K562 (cell line): ENCODE measurements at regions not wholly inside any gene's neighbourhood (a gene's known extent, or its start where the extent isn't known, plus 50 kb on each side); places are given as distances from the start of the nearest gene placed in this dataset.

Experiments
- ATAC-seq: fragments of 200-7000 bp; cut with Tn5 transposase; 3 replicates; pipeline ENCODE4 v1.9.1; 2020; ENCODE audit warnings: moderate library complexity
- BruUV-seq: library from RNA; stranded (reverse); fragments of 400-500 nt; replicated peaks from 2 replicates; lab custom pipeline; 2021; lab: Mats Ljungman, UMichigan
- CTCF ChIA-PET: fragments of 300-600 bp; formaldehyde crosslinking; extraction: SDS; loops from one replicate; lab custom pipeline; 2021; ENCODE audit warnings: low intra/inter-chr PET ratio; lab: Yijun Ruan, JAX
- POLR2A ChIA-PET: fragments of 300-600, 350-650 bp; sonication (Branson Sonifier 250); formaldehyde crosslinking; extraction: SDS; loops from one replicate; lab custom pipeline; 2021; ENCODE audit warnings: antibody characterized with exemption, inconsistent platforms; lab: Yijun Ruan, JAX
- DNase-seq, 4 experiments: peaks; one replicate each; pipeline versions ENCODE4 v3.0.0 to v3.0.0-alpha.2; 2011 to 2018; ENCODE audit warnings: low spot score in 3 of 4, mixed read lengths in 3 of 4; ENCODE audit errors: extremely low read depth in 1 of 4
- FAIRE-seq: peaks from 2 replicates; lab custom pipeline; 2011; peaks lifted over from hg19 to GRCh38; lab: Jason Lieb, UNC
- H2AFZ ChIP-seq: 2 replicates; pipeline ENCODE4 v1.6.0; 2011; ENCODE audit warnings: low read depth, low read length, control low read depth, inconsistent platforms
- H3K27ac ChIP-seq: fragments of 200-600 bp; 3 replicates; pipeline ENCODE4 v1.8.0; 2011; ENCODE audit warnings: low read depth, mild to moderate bottlenecking, control low read depth, inconsistent platforms, low read length, moderate library complexity, mixed read lengths; ENCODE audit errors: extremely low read depth
- H3K27me3 ChIP-seq, 2 experiments: fragments of 300-600 bp in 1 of 2; 2 replicates in 1 of 2; 3 replicates in 1 of 2; pipeline versions ENCODE4 v1.6.0 to v1.8.0; 2011; ENCODE audit warnings: inconsistent platforms in 2 of 2, low read length in 2 of 2, mild to moderate bottlenecking in 1 of 2, mixed read lengths in 1 of 2, moderate library complexity in 1 of 2; ENCODE audit not compliant: control insufficient read depth in 2 of 2, insufficient read depth in 2 of 2
- H3K36me3 ChIP-seq: fragments of 300-600 bp; 3 replicates; pipeline ENCODE4 v1.8.0; 2011; ENCODE audit warnings: mild to moderate bottlenecking, low read length, inconsistent platforms; ENCODE audit not compliant: control insufficient read depth, insufficient read depth
- H3K4me1 ChIP-seq, 2 experiments: fragments of 200-600 bp in 1 of 2; replicated peaks in 1 of 2; 2 replicates in 1 of 2; 3 replicates in 1 of 2; pipeline versions ENCODE4 v1.5.1 to v1.8.0; 2011; ENCODE audit warnings: inconsistent platforms in 2 of 2, low read length in 2 of 2, mild to moderate bottlenecking in 1 of 2, mixed read lengths in 1 of 2, moderate library complexity in 1 of 2; ENCODE audit not compliant: control insufficient read depth in 2 of 2, insufficient read depth in 2 of 2
- H3K4me2 ChIP-seq: 2 replicates; pipeline ENCODE4 v1.6.1; 2011; ENCODE audit warnings: low read length, control low read depth, inconsistent platforms, mixed read lengths; ENCODE audit not compliant: insufficient read depth
- H3K4me3 ChIP-seq: fragments of 200-600 bp; sonication (generic), shearing (Covaris generic); 2 replicates; pipeline ENCODE4 v1.5.1; 2016; ENCODE audit warnings: control low read depth, inconsistent platforms
- H3K79me2 ChIP-seq: fragments of 200-600 bp; 3 replicates; pipeline ENCODE4 v1.8.0; 2011; ENCODE audit warnings: low read length, inconsistent platforms; ENCODE audit not compliant: control insufficient read depth, insufficient read depth
- H3K9ac ChIP-seq, 2 experiments: 2 replicates each; pipeline versions ENCODE4 v1.6.0 to v1.6.1; 2011; ENCODE audit warnings: low read depth in 2 of 2, low read length in 2 of 2, control low read depth in 1 of 2, inconsistent platforms in 1 of 2, mild to moderate bottlenecking in 1 of 2, mixed read lengths in 1 of 2; ENCODE audit not compliant: insufficient read depth in 1 of 2
- H3K9me1 ChIP-seq: one replicate; pipeline ENCODE4 v1.6.0; 2011; ENCODE audit warnings: inconsistent platforms, mild to moderate bottlenecking, low read length, moderate library complexity; ENCODE audit not compliant: control insufficient read depth, insufficient read depth
- H3K9me3 ChIP-seq: replicated peaks from 2 replicates; pipeline ENCODE4 v1.5.1; 2011; ENCODE audit warnings: low read depth, low read length, inconsistent platforms; ENCODE audit not compliant: control insufficient read depth, insufficient read depth
- H4K20me1 ChIP-seq: replicated peaks from 2 replicates; pipeline ENCODE4 v1.6.1; 2011; ENCODE audit warnings: low read length, inconsistent platforms, mixed read lengths; ENCODE audit not compliant: control insufficient read depth, insufficient read depth
- ARHGAP35 ChIP-seq: fragments of 450-650 bp; IDR thresholded peaks from 2 replicates; pipeline ENCODE4 v1.6.1; 2018; ENCODE audit not compliant: partially characterized antibody
- CBX2 ChIP-seq: fragments of 200-600 bp; sonication (generic); IDR thresholded peaks from one replicate; pipeline ENCODE4 v1.6.1; 2012; ENCODE audit warnings: mild to moderate bottlenecking, low read length, inconsistent platforms; ENCODE audit not compliant: insufficient read depth, poor library complexity, severe bottlenecking
- ETV1 ChIP-seq: fragments of 450-650 bp; conservative IDR thresholded peaks from 2 replicates; pipeline ENCODE4 v1.6.1; 2016; ENCODE audit warnings: missing genetic modification characterization, control low read depth, low read depth, missing compliant biosample characterization
- HLTF ChIP-seq: fragments of 450-650 bp; IDR thresholded peaks from 2 replicates; pipeline ENCODE4 v1.6.1; 2016
- MIER1 ChIP-seq: fragments of 450-650 bp; IDR thresholded peaks from 2 replicates; pipeline ENCODE4 v1.6.1; 2016; ENCODE audit warnings: antibody characterized with exemption, mild to moderate bottlenecking, low read depth
- MYC ChIP-seq, 2 experiments: fragments of 250-450 bp in 1 of 2; sonication (Bioruptor Pico) in 1 of 2; IDR thresholded peaks; 2 replicates each; pipeline versions ENCODE4 v1.5.1 to v1.6.1; 2012 to 2021; ENCODE audit warnings: low read depth in 2 of 2, borderline replicate concordance in 1 of 2, improper control_type of control experiment in 1 of 2, low read length in 1 of 2, mild to moderate bottlenecking in 1 of 2, moderate library complexity in 1 of 2
- RFX1 ChIP-seq: fragments of 450-650 bp; IDR thresholded peaks from 2 replicates; pipeline ENCODE4 v1.6.1; 2016; ENCODE audit warnings: mild to moderate bottlenecking, moderate library complexity
- SETDB1 ChIP-seq: IDR thresholded peaks from one replicate; pipeline ENCODE4 v1.6.1; 2012; ENCODE audit warnings: low read length, control low read depth, inconsistent platforms
- SLC30A9 ChIP-seq: fragments of 250-450 bp; sonication (Bioruptor Pico); IDR thresholded peaks from 2 replicates; pipeline ENCODE4 v1.8.0; 2022; ENCODE audit warnings: mild to moderate bottlenecking, moderate library complexity
- TCFL5 ChIP-seq: fragments of 250-450 bp; sonication (Bioruptor Pico); conservative IDR thresholded peaks from 2 replicates; pipeline ENCODE4 v1.6.1; 2021; ENCODE audit warnings: mild to moderate bottlenecking, moderate library complexity, matching md5 sums
- ZNF253 ChIP-seq: fragments of 250-450 bp; sonication (Bioruptor Pico); conservative IDR thresholded peaks from 2 replicates; pipeline ENCODE4 v1.6.1; 2021; ENCODE audit warnings: mild to moderate bottlenecking
- ZNF354B ChIP-seq: fragments of 250-450 bp; sonication (Bioruptor Pico); IDR thresholded peaks from 2 replicates; pipeline ENCODE4 v1.4.0; 2020
- WGBS: fragments of 100-300 bp; shearing (Covaris generic); methylation state at CpG from one replicate; pipeline ENCODE4 v1.1.6; 2016; ENCODE audit warnings: low coverage, mixed read lengths; ENCODE audit not compliant: insufficient coverage; ENCODE audit errors: missing lambda C conversion rate; 5-methylcytosine and 5-hydroxymethylcytosine counted together
- in situ Hi-C: fragments of 300-500 bp; cut with MboI; formaldehyde crosslinking; loops from 4 replicates; pipeline ENCODE4 v1.15.0; 2018; ENCODE audit warnings: inconsistent platforms, mixed read lengths
- intact Hi-C: fragments of 100-400 bp; cut with micrococcal nuclease; formaldehyde crosslinking; loops from 2 replicates; pipeline ENCODE4 v1.14.2; 2022

- Histone ChIP-seq H3K9ac (no peak overlapping the region), H3K27me3 (no peaks in the 10 kb centered on the region), H3K36me3 (no peaks in the 10 kb centered on the region), H4K20me1 (no peaks in the 10 kb centered on the region), H3K4me2 (no peak overlapping the region), H2AFZ (no peak overlapping the region), H3K27ac (no peak overlapping the region), H3K4me1 (no peaks in the 10 kb centered on the region), H3K9me3 (peaks cover 3% of the 10 kb centered on the region; the same call in 1 of the 2 replicates), H3K9me1 (no peaks in the 10 kb centered on the region), H3K79me2 (no peaks in the 10 kb centered on the region), H3K4me3 (no peak overlapping the region)
- TF ChIP-seq HLTF (no peak), SLC30A9 (CRISPR knock-in tag) (no peak), RFX1 (no peak), ETV1 (tag) (no peak), CBX2 (no peak), MYC (IDR thresholded peaks at IDR 0.05; ENCODE audit: low read depth, low read length) (no peak), MYC (CRISPR knock-in tag; IDR thresholded peaks at IDR 0.05; ENCODE audit: borderline replicate concordance, low read depth) (no peak), TCFL5 (no peak), ARHGAP35 (no peak), ZNF253 (no peak), MIER1 (no peak), ZNF354B (no peak), SETDB1 (no peak)
- ChIA-PET CTCF (no interaction called here), POLR2A (no interaction called here)
- no TSS peak for BruUV-seq
- no peak for DNase-seq
- intact Hi-C loops (no loop called here), in situ Hi-C loops (no loop called here)
- FAIRE-seq, result no peak
- 0% methylated on average over 2 of the region's 2 CpGs for WGBS
- ATAC-seq, result no peak
Measured at GRCh38 chr12:68094195-68094594, 65.3 kb downstream of the IFNG start.
